ENCODE measurements at regions not wholly inside any gene's neighbourhood (a gene's known extent, or its start where the extent isn't known, plus 50 kb on each side); places are given as distances from the start of the nearest gene placed in this dataset.

DNA sequence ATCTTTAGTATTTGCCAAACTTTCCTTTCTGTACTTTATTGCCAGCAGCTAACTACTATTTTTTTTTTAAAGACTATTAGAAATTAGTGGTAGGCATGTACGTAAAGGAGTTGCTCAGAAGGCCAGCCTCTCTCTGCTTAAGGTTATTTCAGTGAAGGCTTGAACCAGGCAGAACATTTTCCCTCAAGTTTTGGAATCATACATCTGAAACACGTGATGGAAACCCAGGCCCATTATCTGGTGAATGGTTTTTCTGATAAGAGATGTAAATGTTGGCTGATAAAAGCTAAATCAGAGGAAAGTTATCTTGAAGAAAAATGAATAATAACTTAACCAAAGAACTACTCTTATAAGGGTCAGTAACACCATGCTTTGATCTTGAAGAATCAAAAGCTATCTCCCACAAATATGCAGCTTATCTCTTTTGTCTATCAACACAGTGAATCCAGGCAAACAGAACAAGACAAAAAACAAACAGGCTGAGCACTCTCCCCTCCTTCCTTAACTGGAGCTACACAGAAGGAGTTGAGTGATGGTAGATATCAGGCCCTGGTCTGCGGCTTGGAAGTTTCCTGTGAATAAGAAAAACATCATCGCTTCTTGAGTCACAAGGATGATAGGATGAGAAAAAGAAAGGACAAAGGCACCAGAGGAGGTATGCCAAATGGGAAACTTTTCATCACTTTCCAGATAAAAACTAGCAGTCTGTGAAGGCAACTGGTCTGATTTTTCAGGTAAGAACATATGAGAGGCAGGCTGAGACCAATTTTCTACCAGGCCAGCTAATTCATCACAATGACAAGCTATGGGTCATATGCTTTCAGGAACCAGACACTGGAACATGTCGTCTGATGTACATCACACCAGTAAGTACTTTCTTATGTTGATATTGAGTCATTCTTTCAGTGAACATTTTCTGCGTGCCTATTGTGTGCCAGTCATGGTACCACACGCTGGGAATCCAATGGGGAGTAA lies 88.4 kb upstream of the STK17B start:
- peak; percentile 42 for DNase-seq (ENCODE audit: low spot score)
- peak overlapping the region; percentile 14 to 30 for H3K4me3 ChIP-seq
- no peaks in the 10 kb centered on the region for H3K36me3 ChIP-seq
- peak overlapping the region; percentile 64 to 68 for H3K27ac ChIP-seq
- no peaks in the 10 kb centered on the region for H3K27me3 ChIP-seq (replicated peaks; ENCODE audit: insufficient read depth)
- TF ChIP-seq POLR2A (IDR thresholded peaks at IDR 0.05) (no peak), POLR2AphosphoS5 (IDR thresholded peaks at IDR 0.05) (peak; percentile 55)
- WGBS = 54% methylated on average over 7 of the region's 7 CpGs
- intact Hi-C loops (cut with DNase I) = no loop called here
- no peaks in the 10 kb centered on the region for H3K4me1 ChIP-seq (replicated peaks)
- H3K9me3 ChIP-seq = no peaks in the 10 kb centered on the region

DNA sequence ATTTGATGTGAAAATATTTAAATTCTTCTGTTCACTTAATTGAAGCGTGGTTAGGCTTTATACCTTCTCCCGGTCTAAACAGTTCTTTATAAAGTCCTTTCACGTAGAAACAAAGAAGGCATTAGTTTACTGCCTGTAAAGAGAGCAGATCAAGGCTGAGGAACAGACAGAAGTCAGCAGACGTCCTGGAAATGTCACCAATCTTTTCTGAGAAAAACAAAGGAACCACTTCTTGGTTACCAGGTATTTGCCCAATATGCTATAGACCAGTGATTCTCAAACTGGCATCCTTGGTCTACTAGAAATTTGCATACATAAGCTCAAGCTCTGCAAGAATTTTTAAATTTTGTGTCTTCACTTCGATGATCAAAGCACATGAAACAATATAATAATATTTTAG lies 89.2 kb upstream of the STK17B start:
- no peak for DNase-seq (ENCODE audit: low spot score)
- 79% methylated on average over 5 of the region's 5 CpGs for WGBS
- Histone ChIP-seq H3K27ac (peak overlapping the region; percentile 64 to 68), H3K36me3 (no peaks in the 10 kb centered on the region), H3K27me3 (replicated peaks; ENCODE audit: insufficient read depth) (no peaks in the 10 kb centered on the region), H3K4me3 (peak overlapping the region; percentile 14 to 30), H3K9me3 (no peaks in the 10 kb centered on the region), H3K4me1 (replicated peaks) (no peaks in the 10 kb centered on the region)
- intact Hi-C loops (cut with DNase I) = no loop called here
- TF ChIP-seq POLR2A (IDR thresholded peaks at IDR 0.05) = no peak
- TF ChIP-seq POLR2AphosphoS5 (IDR thresholded peaks at IDR 0.05) = no peak
- TF ChIP-seq, protein P1, sequence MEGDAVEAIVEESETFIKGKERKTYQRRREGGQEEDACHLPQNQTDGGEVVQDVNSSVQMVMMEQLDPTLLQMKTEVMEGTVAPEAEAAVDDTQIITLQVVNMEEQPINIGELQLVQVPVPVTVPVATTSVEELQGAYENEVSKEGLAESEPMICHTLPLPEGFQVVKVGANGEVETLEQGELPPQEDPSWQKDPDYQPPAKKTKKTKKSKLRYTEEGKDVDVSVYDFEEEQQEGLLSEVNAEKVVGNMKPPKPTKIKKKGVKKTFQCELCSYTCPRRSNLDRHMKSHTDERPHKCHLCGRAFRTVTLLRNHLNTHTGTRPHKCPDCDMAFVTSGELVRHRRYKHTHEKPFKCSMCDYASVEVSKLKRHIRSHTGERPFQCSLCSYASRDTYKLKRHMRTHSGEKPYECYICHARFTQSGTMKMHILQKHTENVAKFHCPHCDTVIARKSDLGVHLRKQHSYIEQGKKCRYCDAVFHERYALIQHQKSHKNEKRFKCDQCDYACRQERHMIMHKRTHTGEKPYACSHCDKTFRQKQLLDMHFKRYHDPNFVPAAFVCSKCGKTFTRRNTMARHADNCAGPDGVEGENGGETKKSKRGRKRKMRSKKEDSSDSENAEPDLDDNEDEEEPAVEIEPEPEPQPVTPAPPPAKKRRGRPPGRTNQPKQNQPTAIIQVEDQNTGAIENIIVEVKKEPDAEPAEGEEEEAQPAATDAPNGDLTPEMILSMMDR (IDR thresholded peaks at IDR 0.05) = no peak

DNA sequence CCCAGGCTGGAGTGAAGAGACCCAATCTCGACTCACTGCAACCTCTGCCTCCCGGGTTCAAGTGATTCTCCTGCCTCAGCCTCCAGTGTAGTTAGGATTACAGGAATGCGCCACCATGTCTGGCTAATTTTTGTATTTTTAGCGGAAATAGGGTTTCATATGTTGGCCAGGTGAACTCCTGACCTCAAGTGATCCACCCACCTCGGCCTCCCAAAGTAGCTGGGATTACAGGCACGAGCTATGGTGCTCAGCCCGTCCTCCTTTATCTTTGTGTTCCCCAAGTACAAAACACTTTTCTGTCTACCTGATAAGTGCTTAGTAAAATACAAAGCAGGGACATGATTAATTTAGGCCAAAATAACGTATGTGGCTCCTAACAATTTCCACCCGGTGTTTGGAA lies 91.2 kb upstream of the STK17B start:
- Histone ChIP-seq H3K9me3 (no peaks in the 10 kb centered on the region), H3K4me3 (no peak overlapping the region), H3K4me1 (replicated peaks) (peaks cover 5% of the 10 kb centered on the region), H3K36me3 (no peaks in the 10 kb centered on the region), H3K27ac (peak overlapping the region; percentile 8 to 17), H3K27me3 (replicated peaks; ENCODE audit: insufficient read depth) (no peaks in the 10 kb centered on the region)
- TF ChIP-seq POLR2A (IDR thresholded peaks at IDR 0.05) = no peak
- TF ChIP-seq, protein P1 (IDR thresholded peaks at IDR 0.05) = no peak
- TF ChIP-seq POLR2AphosphoS5 (IDR thresholded peaks at IDR 0.05) = no peak
- no peak for DNase-seq (ENCODE audit: low spot score)
- 91% methylated on average over 9 of the region's 9 CpGs for WGBS
- intact Hi-C loops (cut with DNase I) = no loop called here

DNA sequence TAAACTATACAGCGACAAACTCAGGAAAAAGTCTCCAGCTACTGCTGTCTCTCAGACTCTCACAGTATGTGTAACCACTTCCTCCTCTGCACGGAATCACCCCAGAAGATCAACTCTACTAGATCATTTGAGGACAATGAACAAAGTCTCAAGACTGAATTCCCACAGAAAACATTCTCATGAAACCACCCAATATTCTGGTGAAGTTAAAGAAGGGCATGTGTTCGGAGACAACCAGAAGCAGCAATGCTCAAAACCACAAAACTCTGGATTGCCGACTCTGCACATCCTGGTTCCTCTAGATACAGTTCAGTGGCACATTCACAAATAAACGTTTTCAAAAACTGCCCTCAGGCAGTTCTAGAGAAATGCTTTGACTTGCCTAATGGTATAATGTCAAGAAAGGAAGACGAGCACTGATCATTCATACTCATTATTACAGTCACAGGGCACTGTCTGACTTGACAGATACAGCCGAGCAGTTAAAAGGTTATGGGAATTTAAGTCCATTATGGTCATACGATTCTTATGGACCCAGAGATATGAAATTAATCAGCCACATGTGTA lies 91.9 kb upstream of the STK17B start:
- 34% methylated on average over 8 of the region's 8 CpGs for WGBS
- TF ChIP-seq POLR2A (IDR thresholded peaks at IDR 0.05) (no peak), POLR2AphosphoS5 (IDR thresholded peaks at IDR 0.05) (no peak)
- TF ChIP-seq, protein P1 (IDR thresholded peaks at IDR 0.05) = no peak
- Histone ChIP-seq H3K27me3 (replicated peaks; ENCODE audit: insufficient read depth) (no peaks in the 10 kb centered on the region), H3K4me1 (replicated peaks) (peaks cover 8% of the 10 kb centered on the region), H3K9me3 (no peaks in the 10 kb centered on the region), H3K4me3 (no peak overlapping the region), H3K27ac (no peak overlapping the region), H3K36me3 (no peaks in the 10 kb centered on the region)
- intact Hi-C loops (cut with DNase I) = no loop called here
- no peak for DNase-seq (ENCODE audit: low spot score)

DNA sequence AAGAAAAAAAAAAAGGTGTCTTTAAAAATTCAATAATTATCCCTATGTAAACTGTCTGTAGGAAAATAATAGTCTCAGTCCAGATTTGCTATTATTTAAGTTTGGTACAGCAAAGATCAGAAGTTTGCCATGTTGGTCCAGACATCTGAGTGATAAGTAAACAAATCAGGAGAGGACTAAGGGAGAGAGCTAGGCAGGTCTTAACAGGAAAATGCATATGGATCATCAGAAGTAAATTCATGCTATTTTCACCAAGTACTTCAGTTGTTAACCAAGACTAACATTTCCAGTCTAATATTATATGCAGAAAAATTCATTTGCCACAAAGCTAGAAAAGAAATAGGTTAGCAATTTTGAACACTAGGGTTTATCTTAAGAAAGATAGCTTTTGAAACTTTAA lies 95.0 kb upstream of the STK17B start:
- Histone ChIP-seq H3K27ac (no peak overlapping the region), H3K4me3 (no peak overlapping the region), H3K4me1 (replicated peaks) (peaks cover 8% of the 10 kb centered on the region), H3K36me3 (no peaks in the 10 kb centered on the region), H3K9me3 (no peaks in the 10 kb centered on the region), H3K27me3 (replicated peaks; ENCODE audit: insufficient read depth) (no peaks in the 10 kb centered on the region)
- no peak for DNase-seq (ENCODE audit: low spot score)
- no peak for TF ChIP-seq POLR2A (IDR thresholded peaks at IDR 0.05)
- TF ChIP-seq, protein P1 (IDR thresholded peaks at IDR 0.05) = no peak
- no peak for TF ChIP-seq POLR2AphosphoS5 (IDR thresholded peaks at IDR 0.05)
- intact Hi-C loops (cut with DNase I) = no loop called here
